ENCODE measurements at regions not wholly inside any gene's neighbourhood (a gene's known extent, or its start where the extent isn't known, plus 50 kb on each side); places are given as distances from the start of the nearest gene placed in this dataset.

DNA sequence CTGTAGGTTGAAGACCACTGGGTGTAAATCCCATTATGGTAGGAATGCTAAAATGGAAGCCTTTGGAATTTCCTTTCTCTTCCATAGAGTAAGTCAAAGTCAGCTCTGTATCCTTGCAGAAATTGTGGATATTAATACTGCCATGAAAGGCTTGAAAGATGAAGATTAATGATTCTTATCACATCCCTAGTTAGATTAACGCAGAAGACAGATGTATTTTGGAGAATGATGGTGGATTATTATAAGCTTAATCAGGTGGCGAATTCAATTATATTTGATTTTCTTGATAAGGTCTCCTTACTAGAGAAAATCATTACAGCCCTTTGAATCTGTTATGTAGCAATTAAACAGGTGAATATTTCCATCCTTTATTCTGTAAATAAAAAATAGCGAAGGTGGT is 270.1 kb downstream of the PHF14 start:
- no peaks in the 10 kb centered on the region for H3K4me1 ChIP-seq
- in situ Hi-C loops (cut with MboI; ENCODE audit: low sequenced_read_pairs in 4 of 4), result no loop called here
- ATAC-seq (no peak), DNase-seq (no peak)
- TF ChIP-seq POLR2A (IDR thresholded peaks at IDR 0.05), result no peak
- H3K4me3 ChIP-seq, result no peak overlapping the region
- H3K27ac ChIP-seq, result no peak overlapping the region
- H3K27me3 ChIP-seq, result no peaks in the 10 kb centered on the region
- no peaks in the 10 kb centered on the region for H3K36me3 ChIP-seq
- intact Hi-C loops (cut with DNase I; ENCODE audit: low total_unique reads), result no loop called here
- no peaks in the 10 kb centered on the region for H3K9me3 ChIP-seq

DNA sequence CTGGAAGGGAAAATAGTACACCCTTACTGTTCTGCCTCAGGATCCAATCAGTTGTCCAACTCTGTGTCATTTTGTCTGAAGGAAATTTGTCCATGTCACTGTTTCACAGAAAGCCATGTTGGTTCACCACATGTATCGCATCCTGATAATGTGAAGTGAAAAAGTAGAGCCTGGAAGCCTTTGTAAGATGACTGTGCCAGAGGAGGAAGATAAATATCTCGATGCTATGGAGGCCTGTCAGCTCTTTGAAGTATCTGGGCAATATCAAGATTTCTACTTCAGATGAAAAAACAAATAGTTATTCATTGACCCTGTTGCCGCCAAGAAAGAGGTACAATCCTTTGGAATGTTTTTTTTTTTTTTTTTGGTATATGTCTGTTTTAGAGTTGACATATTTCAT is 270.5 kb downstream of the PHF14 start:
- in situ Hi-C loops (cut with MboI; ENCODE audit: low sequenced_read_pairs in 4 of 4) (no loop called here), intact Hi-C loops (cut with DNase I; ENCODE audit: low total_unique reads) (no loop called here)
- Histone ChIP-seq H3K36me3 (no peaks in the 10 kb centered on the region), H3K27ac (no peak overlapping the region), H3K27me3 (no peaks in the 10 kb centered on the region), H3K4me3 (no peak overlapping the region), H3K4me1 (no peaks in the 10 kb centered on the region), H3K9me3 (no peaks in the 10 kb centered on the region)
- TF ChIP-seq POLR2A (IDR thresholded peaks at IDR 0.05), result no peak
- TF ChIP-seq, protein P1, sequence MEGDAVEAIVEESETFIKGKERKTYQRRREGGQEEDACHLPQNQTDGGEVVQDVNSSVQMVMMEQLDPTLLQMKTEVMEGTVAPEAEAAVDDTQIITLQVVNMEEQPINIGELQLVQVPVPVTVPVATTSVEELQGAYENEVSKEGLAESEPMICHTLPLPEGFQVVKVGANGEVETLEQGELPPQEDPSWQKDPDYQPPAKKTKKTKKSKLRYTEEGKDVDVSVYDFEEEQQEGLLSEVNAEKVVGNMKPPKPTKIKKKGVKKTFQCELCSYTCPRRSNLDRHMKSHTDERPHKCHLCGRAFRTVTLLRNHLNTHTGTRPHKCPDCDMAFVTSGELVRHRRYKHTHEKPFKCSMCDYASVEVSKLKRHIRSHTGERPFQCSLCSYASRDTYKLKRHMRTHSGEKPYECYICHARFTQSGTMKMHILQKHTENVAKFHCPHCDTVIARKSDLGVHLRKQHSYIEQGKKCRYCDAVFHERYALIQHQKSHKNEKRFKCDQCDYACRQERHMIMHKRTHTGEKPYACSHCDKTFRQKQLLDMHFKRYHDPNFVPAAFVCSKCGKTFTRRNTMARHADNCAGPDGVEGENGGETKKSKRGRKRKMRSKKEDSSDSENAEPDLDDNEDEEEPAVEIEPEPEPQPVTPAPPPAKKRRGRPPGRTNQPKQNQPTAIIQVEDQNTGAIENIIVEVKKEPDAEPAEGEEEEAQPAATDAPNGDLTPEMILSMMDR (IDR thresholded peaks at IDR 0.05 in 4 of 5, conservative IDR thresholded peaks at IDR 0.05 in 1 of 5), result no peak
- no peak for ATAC-seq
- DNase-seq, result no peak

DNA sequence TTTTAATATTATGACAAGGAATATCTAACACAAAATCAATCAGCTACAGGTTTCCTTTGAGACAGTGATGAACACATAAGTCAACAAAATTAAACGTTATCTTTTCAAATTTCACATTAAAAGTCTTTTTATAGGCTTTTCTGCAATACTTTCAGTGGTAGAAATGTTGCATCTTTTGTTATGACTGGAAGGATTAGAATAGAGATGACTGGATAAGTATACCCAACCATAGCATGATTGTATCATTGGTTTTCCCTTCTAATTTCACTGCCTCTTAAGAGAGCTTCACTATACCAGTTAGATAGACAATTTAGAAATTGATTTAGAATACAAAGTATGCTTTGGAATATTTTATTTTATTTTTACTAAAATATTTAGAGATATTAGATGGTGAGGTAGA is 273.9 kb downstream of the PHF14 start:
- Histone ChIP-seq H3K27ac (no peak overlapping the region), H3K36me3 (no peaks in the 10 kb centered on the region), H3K27me3 (no peaks in the 10 kb centered on the region), H3K4me1 (no peaks in the 10 kb centered on the region), H3K9me3 (no peaks in the 10 kb centered on the region), H3K4me3 (no peak overlapping the region)
- DNase-seq, result no peak
- no peak for ATAC-seq
- TF ChIP-seq POLR2A (IDR thresholded peaks at IDR 0.05), result no peak
- TF ChIP-seq, protein P1 (IDR thresholded peaks at IDR 0.05 in 4 of 5, conservative IDR thresholded peaks at IDR 0.05 in 1 of 5), result no peak
- in situ Hi-C loops (cut with MboI; ENCODE audit: low sequenced_read_pairs in 4 of 4), result no loop called here
- intact Hi-C loops (cut with DNase I; ENCODE audit: low total_unique reads), result no loop called here

DNA sequence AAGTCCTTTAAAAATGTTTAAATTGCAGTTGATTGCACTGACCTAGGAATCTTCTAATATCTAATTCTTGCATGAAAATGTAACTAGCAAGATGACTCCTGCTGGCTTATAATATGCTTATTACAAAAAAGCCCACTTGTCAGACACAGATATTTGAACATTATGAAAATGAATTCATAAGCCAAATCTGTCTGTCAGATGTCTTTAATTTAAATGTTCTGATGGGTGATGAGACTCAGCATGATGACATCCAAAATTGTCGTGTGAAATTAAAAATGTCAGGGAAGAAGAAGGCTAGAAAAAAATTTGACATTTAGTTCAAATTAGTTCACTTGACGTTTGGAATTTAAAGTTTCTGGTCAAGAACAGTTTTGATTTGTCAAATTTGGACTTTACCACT is 277.8 kb downstream of the PHF14 start:
- intact Hi-C loops (cut with DNase I; ENCODE audit: low total_unique reads) (no loop called here), in situ Hi-C loops (cut with MboI; ENCODE audit: low sequenced_read_pairs in 4 of 4) (no loop called here)
- DNase-seq, result no peak
- no peak overlapping the region for H3K4me3 ChIP-seq
- TF ChIP-seq POLR2A (IDR thresholded peaks at IDR 0.05), result no peak
- TF ChIP-seq, protein P1 (IDR thresholded peaks at IDR 0.05 in 4 of 5, conservative IDR thresholded peaks at IDR 0.05 in 1 of 5), result no peak
- H3K36me3 ChIP-seq, result no peaks in the 10 kb centered on the region
- H3K4me1 ChIP-seq, result no peaks in the 10 kb centered on the region
- no peak for ATAC-seq
- H3K27me3 ChIP-seq, result no peaks in the 10 kb centered on the region
- no peaks in the 10 kb centered on the region for H3K9me3 ChIP-seq
- H3K27ac ChIP-seq, result no peak overlapping the region

DNA sequence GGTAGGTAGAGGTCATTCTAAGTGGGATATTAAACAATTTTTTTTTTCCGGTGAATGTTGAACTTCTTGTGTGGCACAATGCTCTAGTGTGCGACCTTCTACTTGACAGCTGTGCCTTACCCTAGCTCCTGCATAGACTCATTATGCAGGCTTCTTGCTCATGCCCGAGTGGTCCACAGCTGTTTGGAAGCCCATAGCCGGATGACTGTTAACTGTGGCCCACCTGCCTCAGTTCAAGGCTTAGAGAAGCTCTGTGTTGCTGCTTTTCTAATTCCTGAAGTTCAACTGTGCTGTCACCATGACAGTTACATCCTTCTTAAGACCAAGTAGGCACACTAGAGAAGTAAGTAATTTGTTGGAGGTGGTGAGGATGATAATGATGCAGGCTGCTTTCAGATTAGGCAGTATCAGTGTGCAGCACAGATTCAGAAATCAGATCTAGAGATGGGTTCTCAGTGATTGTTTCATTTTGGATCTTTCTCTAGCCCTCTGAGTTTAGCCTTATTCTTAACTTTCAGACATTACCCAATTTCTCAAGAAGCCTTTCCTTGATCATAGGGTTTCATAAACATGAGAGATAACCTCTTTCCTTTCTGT is 278.4 kb downstream of the PHF14 start:
- intact Hi-C loops (cut with DNase I; ENCODE audit: low total_unique reads) (no loop called here), in situ Hi-C loops (cut with MboI; ENCODE audit: low sequenced_read_pairs in 4 of 4) (no loop called here)
- TF ChIP-seq, protein P1 (IDR thresholded peaks at IDR 0.05 in 4 of 5, conservative IDR thresholded peaks at IDR 0.05 in 1 of 5), result no peak
- TF ChIP-seq POLR2A (IDR thresholded peaks at IDR 0.05), result no peak
- no peak overlapping the region for H3K4me3 ChIP-seq
- no peaks in the 10 kb centered on the region for H3K27me3 ChIP-seq
- H3K27ac ChIP-seq, result no peak overlapping the region
- no peak for ATAC-seq
- H3K4me1 ChIP-seq, result no peaks in the 10 kb centered on the region
- no peak for DNase-seq
- H3K9me3 ChIP-seq, result no peaks in the 10 kb centered on the region
- H3K36me3 ChIP-seq, result no peaks in the 10 kb centered on the region
